Activated CD8-positive, alpha-beta memory T cell treated with anti-CD3 and anti-CD28 coated beads for 36 hours (primary cell): ENCODE measurements at regions not wholly inside any gene's neighbourhood (a gene's known extent, or its start where the extent isn't known, plus 50 kb on each side); places are given as distances from the start of the nearest gene placed in this dataset.

Experiments used
- CTCF ChIA-PET: fragments of 350-600 bp; sonication (Branson Sonifier 250); formaldehyde crosslinking; loops from one replicate; lab custom pipeline; 2021; ENCODE audit warnings: antibody characterized with exemption; lab: Charles Lee
- POLR2A ChIA-PET: fragments of 350-600 bp; sonication (Branson Sonifier 250); formaldehyde crosslinking; loops from one replicate; lab custom pipeline; 2021; ENCODE audit warnings: antibody characterized with exemption; lab: Charles Lee

GRCh38 chr16:48105976-48106375 lies 49.8 kb downstream of the ABCC12 start:
- CTCF ChIA-PET = no interaction called here
- POLR2A ChIA-PET = no interaction called here

DNA sequence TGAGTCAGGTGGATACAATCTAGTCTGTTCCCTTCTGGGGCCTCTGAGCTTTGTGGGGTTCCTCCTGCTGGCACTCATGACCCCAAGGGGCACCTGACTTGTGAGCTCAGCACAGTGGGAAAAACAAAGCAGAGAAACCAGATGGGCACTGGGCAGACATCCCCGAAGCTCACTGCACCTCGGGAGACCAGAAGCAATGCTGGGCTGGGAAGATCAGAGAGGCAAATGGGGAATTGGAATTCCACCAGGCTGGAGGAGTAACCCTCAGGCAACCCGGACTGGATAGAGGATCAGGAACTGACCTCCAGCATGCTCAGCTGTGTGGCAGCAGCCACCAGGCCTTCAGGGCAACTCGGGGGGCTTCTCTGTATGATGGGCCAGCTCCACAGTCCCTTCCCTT lies 50.3 kb downstream of the ABCC12 start:
- CTCF ChIA-PET = no interaction called here
- POLR2A ChIA-PET = no interaction called here

DNA sequence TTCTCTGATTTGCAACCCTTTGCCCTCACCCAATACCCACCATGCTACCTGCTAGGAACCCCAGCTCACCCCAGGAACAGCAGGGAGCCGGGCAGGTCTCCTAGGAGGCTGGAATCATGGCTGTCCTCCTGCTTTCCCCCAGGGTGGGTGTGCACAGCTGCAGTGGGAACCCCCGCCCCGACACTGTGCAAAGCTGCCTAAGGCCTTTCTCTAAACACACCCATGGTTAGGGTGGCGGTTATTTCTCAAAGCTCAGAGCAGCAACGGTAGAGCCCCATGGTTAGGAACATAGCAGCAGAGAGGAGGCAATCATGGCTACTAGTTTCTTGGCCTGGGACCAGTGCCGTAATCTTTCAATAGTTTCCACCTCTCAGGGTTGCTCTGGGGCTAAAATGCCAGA lies 52.2 kb downstream of the ABCC12 start:
- ChIA-PET CTCF (no interaction called here), POLR2A (no interaction called here)

DNA sequence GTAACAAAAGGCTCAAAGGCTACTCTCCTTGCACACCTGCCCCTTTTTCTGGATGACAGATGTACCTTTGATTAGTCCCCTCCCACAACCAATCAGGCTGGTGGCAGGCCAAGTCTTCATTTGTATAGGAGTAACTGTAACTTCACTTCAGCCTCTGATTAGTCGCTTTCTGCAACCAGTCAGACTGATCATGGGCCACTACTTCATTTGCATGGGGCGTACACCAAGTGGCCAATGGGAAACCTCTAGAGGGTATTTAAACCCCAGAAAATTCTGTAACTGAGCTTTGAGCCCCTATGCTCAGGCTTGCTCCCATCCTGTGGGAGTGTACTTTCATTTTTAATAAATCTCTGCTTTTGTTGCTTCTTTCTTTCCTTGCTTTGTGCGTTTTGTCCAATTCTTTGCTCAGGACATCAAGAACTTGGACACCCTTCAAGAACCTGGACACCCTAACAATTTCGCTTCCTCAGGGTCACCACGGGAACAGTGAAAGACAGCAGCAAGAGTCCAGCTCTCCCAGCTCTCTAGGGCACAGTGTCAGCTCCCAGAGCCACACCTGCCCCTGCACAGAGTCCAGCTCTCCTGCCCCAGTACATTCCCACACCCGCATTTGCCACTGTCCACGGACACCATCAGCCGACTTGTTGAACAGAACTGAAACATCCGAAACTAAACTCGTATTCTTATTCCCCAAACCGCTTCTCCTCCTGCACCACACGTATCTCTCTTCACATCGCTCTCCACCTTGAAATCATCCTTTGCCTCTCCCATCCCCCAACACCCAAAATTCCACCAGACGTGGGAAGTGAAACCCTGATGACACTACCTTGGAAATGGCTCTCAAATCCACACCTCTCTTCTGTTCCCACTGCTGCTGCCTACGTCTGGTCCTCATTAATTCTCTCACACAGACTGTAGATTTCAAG lies 53.4 kb downstream of the ABCC12 start:
- POLR2A ChIA-PET = no interaction called here
- CTCF ChIA-PET = no interaction called here

DNA sequence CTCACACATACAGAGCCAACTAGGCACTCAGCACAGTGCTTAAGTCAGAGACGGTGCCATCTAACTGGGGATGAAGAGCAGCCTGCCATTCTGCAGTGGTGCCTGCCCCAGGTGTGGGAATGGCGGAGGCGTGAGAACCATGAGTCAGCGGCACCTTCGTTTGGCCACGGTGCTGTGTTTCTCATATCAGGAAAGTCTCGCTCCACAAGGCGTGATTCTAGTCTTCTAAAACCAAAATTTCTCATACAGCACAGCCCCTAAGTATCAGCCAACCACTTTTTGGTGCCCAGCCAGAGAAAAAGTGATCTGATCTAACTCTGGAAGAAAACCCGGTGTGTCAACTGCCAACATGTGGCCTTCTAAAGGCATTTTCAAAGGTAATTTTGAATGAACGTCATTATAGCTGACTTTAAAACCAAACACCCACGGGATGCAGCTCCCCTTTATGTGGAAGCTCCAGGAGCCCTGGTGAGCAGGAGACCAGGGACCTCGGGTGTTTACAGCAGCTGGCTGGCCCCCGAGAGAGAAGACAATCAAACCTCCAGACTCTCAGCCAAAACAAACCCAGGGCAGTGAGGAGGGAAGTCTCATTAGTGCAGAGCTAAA lies 54.6 kb downstream of the ABCC12 start:
- POLR2A ChIA-PET = no interaction called here
- CTCF ChIA-PET = interaction anchor here (0.7 to 0.8 kb wide), 2 partner anchors 35 to 493 kb away, joined by 3 read pairs; no protein-coding TSS in a partner anchor

DNA sequence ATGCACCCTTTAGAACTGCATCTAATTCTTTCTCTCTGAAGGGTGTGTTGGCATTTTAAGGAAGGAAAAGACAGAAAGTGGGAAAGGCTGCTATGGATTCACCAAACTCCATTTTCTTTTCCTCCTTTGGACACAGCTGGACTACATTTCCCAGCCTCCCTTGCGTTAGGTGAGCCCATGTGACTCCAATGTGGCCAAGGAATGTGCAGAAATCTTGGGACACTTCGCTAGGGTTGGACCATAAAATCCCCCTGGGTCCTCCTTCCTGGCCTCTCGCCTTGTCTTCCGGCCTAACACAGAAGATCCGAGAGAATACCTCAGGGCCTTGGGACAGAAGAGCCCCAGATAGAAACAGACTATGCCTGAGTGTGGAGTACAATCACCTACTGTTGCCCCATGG lies 56.3 kb downstream of the ABCC12 start:
- POLR2A ChIA-PET = no interaction called here
- CTCF ChIA-PET = no interaction called here

DNA sequence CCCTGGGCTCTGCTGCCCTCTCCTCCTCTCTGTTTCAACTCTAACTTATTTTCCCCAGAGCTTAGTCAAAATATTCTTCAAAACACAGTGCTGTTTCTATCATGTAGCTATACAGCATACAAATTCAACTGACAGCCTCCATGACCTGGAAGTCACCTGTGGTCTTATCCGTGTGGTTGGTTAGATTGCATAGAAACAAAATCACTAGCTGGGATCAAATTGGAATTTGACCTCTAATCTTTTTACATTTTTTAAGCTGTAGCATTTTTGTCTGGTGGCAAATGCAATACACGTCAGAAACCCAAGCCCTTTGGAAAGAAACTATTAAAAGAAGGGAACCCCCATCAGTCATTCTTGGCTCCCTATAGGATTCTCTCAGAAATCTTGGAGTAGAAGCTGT lies 57.3 kb downstream of the ABCC12 start:
- CTCF ChIA-PET = no interaction called here
- POLR2A ChIA-PET = interaction anchor here (0.7 kb wide), 1 partner anchor 67 kb away, joined by 6 read pairs; no protein-coding TSS in a partner anchor

GRCh38 chr16:48091117-48091516 lies 64.7 kb downstream of the ABCC12 start:
- POLR2A ChIA-PET = no interaction called here
- CTCF ChIA-PET = no interaction called here

DNA sequence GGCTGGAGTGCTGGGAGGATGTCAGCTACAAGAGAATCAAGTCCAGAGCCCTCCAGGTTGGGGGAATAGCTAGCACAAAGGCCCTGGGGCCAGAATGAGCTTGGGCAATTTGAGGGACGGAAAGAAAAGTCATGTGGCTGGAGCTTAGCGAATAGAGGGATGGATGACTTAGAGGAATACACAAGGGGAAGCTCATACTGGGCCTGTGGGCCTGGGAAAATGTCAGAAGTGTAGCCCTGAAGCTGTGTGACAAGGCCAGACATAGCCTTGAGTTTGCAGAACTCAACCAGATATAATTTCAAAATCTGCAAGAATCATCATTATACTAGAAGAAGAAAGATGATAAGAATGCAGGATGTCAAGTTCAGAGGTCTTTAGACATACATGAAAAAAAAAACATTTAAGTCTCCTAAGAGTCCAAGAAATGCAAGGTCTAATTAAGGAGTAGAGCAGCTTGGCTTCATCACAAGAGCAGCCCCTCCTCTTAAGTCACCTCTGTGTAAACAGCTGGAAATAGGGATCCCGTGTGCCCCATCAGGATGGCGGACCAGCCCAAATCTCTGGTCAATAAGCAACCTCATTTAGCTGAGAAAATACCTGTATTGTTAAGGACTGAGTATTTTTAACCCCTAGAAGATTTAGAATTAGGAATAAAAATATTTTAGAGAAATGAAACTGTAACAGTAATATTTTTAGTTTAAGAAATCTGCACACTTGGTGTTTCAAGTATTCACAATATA lies 66.6 kb downstream of the ABCC12 start:
- POLR2A ChIA-PET = no interaction called here
- CTCF ChIA-PET = no interaction called here

- POLR2A ChIA-PET = no interaction called here
These were observed 68.2 kb downstream of the ABCC12 start for GRCh38 chr16:48087639-48088038.

DNA sequence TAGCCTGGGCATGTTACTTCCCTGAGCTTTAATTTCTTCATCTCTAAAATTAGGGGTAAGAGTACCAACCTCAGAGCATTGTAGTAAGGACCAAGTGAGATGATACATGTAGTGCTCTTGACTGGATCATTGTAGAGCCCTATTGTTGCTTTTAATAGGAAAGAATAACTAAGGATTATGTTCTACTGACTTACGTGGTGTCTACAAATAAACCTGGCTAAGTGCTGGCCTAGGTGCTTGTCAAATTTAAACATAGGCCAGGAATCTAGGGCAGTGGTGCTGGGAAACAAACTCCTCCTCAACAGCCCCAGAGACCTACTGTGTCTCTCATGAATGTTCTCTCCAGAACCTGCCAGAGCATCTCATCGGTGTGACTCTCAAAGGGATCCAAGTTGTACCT lies 69.4 kb downstream of the ABCC12 start:
- ChIA-PET CTCF (no interaction called here), POLR2A (no interaction called here)

More at GRCh38 chr16:48087639-48088038, 68.2 kb downstream of the ABCC12 start:
- CTCF ChIA-PET = no interaction called here

- ChIA-PET CTCF (no interaction called here), POLR2A (no interaction called here)
These were observed 70.1 kb downstream of the ABCC12 start for GRCh38 chr16:48085729-48086128.

DNA sequence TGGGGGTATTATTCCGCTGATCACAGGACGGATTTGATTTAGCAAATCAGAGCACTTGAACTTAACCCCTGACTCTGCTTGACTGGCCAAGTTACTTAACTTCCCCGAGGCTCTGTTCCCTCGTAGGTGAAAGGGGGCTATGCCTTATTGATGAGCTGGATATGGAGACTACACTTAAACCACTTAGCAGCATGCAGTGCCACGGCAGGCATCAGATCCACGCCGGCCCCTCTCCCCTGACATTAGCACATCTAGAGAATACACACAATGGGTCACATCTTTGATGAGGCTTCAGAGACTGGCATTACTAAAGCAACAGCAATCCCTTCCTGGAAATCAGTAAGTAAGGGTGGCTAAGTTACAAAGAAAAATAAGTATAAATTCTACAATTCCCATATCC lies 71.0 kb downstream of the ABCC12 start:
- ChIA-PET CTCF (no interaction called here), POLR2A (no interaction called here)

GRCh38 chr16:48082516-48082915 lies 73.3 kb downstream of the ABCC12 start:
- CTCF ChIA-PET = no interaction called here
- POLR2A ChIA-PET = no interaction called here

DNA sequence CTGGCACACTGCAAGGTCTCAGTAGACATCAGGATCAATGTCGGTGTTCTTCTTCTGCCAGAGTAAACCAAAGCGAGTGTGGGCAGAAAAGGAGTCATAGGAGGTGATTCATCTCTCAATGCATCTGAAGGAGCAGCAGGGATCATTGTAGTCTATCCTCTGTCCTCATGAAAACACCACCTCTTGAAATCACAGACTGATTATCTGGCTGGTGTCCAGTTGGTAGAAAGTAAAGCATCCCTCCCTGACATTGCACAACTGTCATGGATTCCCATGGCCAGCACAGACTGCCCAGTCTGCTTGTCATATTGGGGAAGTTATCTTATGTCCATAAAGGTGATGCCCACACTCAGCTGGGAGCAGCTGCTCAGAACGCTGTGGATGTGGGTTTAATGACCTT lies 74.1 kb downstream of the ABCC12 start:
- CTCF ChIA-PET = no interaction called here
- POLR2A ChIA-PET = no interaction called here

DNA sequence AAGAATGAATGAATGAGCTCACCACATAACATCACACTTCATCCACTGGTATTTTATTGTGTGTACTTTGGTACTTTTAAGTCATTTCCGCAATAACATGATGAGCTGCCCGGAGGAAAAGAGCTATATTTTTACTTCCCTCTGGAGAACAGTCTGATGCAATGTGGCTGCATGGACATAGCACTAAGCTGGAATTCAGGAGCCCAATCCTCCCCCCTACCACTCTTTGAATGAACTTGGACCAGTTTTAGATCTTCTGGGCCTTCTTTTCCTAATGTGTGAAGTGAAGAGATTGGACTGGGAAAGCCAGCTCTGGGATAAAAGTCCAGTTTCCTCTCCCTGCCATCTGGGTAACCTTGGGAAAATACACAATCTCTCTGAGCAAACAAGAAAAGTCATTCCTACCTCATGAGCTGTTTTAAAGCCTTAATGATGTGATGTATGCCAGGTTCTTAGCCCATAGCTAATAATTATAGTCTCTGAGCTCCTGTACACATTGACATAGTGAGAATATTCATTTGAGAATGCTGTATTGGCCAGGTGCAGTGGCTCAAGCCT lies 79.3 kb downstream of the ABCC12 start:
- POLR2A ChIA-PET = no interaction called here
- CTCF ChIA-PET = no interaction called here

GRCh38 chr16:48075398-48075797 lies 80.4 kb downstream of the ABCC12 start:
- POLR2A ChIA-PET = no interaction called here
- CTCF ChIA-PET = no interaction called here

- POLR2A ChIA-PET = no interaction called here
- CTCF ChIA-PET = no interaction called here
These were observed 88.4 kb downstream of the ABCC12 start for GRCh38 chr16:48067388-48067787.

GRCh38 chr16:48064971-48065370 lies 90.8 kb downstream of the ABCC12 start:
- ChIA-PET POLR2A (no interaction called here), CTCF (no interaction called here)

DNA sequence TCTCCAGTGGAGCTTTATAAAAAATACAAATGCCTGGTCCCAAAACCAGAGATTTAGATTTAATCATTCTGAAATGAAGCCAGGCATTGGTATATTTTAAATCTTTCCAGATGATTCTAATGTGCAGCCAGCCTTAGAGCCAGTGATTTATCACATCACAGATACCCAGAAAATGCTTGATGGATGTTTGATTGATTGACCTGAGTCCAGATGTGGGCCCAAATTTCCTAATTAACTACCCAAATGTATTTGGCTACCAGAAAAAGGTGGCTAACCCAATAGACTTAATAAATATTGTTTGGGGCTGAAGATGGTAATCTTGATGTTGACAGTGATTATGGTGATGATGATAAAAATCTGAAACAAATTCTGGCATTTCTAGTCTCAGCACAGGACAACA lies 93.1 kb downstream of the ABCC12 start:
- ChIA-PET CTCF (no interaction called here), POLR2A (no interaction called here)
